GM18858 (cell line): ENCODE measurements at regions not wholly inside any gene's neighbourhood (a gene's known extent, or its start where the extent isn't known, plus 50 kb on each side); places are given as distances from the start of the nearest gene placed in this dataset.

Experiments
- ATAC-seq: cut with Tn5 transposase; IDR thresholded peaks from one replicate; pipeline ENCODE4 v1.9.1; 2021; ENCODE audit not compliant: unreplicated experiment

DNA sequence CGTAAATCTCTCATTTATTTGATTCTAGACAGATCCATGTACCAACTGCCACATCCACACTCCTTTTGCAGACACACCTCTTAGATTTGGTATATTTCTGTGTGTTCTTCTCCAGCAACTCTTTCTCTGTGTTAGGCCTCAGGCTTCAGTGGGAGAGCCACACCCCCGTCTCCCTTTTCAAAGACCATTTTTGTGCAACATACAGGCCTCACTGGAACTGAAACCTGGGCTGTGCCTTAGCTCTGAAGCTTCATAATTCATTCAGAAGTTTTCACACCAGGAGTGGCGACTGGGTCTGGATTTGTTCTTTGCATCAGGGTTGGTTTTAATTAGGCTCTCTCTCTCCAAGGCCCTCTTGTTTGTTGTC lies 170.2 kb downstream of the THBS2 start:
- no peak for ATAC-seq

DNA sequence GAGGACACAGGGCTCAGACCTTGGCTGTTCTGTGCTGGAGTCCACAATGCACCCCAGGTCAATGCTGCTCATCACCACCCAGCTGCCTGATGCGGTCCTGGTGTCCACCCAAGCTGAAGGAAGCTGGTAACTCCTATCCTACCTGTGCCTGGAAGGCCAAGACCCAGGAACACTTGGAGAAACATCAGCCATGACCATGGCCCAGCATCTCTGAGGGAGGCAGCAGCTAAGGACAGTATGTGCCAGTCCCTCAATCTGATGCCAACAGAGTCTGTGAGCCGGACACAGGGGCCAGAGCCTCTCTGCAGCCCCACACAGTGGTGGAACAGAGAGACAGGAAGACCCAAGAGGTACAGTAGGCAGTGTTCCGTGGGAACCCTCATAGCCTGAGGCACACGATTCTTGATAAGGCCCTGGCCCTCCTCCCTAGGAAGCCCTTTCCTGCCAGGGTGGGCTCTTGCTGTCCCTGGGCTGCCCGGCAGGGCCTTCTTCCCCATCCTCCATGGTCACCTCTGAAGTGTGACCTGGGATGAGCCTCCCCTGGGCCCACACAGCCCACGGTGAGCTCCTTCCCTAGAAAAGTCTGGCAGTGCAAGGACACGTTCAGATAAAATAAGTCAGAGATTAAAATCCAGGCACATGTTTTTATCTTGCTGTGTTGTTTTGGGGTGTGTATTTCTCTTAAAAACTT lies 170.7 kb downstream of the THBS2 start:
- ATAC-seq, result no peak

DNA sequence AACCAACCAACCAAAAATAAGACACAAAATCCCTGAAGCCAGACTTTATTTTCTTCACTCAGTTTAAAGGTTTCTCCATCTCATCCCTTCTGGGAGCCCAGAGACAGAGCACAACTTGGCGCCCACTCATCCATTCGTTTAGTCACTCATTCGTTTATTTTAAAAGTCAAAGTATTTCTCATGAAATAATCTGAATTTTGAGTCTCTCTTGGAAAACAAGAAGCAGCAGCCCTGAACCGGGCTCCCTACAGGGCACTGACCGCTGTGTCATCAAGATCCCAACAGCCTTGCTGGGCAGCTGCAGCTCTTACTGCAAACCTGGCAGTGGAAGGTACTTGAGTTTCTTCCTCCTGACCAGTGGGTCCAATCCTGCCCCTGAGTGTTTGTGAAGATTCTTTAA lies 171.6 kb downstream of the THBS2 start:
- no peak for ATAC-seq

DNA sequence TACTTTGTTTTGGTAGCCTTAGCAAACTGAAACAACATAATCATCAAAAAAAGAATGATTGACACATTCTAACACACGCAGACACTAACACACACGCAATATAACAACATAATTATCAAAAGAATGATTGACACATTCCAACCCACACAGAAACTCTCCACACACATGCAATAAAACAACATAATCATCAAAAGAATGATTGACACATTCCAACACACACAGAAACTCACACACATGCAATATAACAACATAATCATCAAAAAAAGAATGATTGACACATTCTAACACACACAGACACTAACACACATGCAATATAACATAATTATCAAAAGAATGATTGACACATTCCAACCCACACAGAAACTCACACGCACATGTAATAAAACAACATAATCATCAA lies 172.4 kb downstream of the THBS2 start:
- no peak for ATAC-seq

DNA sequence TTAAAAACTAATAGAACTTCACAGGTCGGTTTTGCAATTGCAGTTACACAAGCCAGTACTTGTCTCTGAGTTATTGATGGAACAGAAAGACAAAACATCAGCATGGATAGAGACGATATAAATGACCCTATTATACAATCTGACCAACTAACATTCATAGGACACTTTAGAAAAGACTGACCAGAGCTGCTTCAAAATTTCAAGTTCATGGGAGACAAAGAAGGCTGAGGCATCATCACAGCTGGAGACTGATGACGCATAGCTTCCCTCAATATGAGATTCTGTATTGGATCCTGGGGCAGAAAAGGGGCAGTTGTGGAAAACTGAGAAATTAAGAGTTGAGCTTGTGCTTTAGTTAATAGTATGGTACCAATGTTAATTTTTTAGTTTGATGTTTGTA lies 174.0 kb downstream of the THBS2 start:
- no peak for ATAC-seq

DNA sequence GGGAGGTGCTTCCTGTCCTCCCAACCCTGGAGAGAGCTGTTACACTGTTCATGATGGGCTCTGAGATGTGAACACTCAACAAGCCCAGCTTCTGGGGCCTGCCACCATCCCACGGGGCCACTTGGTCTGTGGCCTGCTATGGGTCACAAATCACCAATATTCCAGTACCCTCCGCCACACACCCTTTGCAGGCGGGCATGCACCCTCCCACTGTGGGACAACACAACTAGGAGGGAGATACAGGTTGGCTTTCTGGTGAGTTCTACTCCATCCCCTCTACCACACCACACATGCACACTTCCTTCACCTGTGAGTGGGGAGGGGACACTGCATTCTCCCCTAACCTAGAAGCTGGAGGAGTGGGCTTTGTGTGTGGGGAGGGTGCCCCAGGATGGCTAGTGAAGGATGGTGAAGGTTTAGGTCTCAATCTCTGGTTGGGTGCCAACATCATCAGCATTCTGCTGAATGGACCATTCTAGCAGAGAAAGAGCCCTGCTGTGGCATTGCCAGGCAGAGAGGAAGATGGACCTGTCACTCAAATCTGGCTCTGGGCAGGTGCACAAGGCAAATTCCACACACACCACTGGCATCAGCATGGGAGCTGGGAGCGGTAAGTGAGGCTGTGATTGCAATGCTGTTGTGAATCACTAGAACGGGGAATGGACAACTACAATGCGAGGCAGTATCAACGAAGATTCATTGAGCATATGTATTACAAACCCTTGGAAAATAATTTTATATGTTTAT lies 175.1 kb downstream of the THBS2 start:
- no peak for ATAC-seq

DNA sequence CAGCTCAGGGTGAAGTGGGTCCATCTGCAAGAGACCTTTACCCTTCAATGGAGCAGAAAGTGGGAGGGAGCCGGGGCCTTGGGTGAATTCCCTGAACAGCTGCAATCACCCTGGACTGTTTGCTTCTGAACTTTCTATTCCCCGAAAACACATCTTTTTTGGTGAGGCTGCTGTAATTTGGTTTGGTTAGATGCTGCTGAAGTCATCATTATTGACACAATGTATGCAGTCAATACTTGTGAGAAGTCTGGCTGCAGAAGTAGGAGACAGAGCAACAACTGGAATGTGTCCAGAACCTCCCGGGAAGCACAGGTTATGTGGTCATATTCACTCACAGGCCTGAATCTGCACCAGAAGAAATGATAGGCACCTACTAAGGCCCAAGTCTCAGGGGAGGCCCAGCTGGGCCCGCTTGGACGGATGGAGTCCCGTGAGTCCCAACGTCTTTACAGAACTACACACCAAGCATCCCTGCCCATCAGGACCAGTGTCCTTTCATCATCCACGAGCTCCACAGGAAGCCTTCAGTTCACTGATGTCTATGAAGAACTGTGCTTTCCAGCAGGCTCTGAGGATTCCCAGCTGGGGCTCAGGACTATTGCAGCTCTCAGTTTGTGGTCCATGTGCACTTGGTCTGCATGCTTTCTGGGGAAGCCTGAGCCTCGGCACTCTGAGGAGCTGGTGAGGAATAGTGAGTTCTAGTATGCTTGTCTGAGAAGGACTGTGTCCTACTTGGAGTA lies 177.6 kb downstream of the THBS2 start:
- no peak for ATAC-seq

DNA sequence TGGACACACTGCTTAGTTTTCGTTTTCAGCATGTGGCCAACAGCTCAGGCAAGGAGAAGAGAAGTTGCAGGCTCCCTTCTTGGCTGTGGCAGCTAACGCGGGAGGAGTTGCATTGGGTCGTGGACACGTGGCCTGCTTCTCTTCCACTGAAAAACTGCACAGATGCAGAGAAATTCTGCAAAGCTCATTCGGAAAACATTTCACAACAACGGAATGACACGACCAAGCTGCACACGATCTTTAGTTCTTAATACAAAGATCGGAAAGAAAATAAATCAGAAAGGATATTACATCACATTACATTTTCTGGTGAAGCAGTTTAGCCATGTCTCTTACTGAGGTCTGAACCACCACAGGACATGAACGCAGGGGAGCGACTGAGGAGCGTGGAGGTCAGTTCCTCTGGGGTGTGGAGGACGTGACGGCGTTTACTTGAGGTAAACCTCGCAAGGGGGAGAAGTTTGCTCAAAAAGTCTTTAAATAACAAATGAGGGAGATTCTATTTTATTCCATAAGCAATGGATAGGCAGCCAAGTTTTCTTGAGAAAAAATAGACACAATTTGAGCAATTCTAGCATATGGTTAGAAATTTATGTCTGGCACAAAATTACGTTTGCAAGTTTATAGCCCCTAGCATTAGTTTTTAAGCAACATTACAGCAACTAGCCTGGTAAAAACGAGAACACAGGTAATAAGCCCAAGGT lies 178.3 kb downstream of the THBS2 start:
- ATAC-seq, result no peak

DNA sequence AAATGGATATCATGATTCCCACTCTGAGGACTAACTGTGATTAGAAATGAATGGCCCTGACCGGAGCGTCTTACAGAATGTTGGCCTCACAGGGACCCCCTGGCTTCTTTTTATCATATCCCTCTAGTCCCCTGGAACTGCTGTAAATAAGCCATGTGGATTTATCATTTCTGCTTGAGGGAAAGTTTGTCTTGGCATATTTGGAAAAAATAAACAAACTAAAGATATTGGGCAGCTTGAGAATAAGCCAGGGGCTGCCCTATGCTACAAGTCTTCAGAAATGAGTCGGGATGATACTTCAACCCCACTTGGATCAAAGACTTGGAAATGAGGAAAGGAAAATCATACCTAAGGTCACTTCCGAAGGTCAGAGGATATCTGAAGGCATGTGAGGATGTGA lies 179.1 kb downstream of the THBS2 start:
- no peak for ATAC-seq

DNA sequence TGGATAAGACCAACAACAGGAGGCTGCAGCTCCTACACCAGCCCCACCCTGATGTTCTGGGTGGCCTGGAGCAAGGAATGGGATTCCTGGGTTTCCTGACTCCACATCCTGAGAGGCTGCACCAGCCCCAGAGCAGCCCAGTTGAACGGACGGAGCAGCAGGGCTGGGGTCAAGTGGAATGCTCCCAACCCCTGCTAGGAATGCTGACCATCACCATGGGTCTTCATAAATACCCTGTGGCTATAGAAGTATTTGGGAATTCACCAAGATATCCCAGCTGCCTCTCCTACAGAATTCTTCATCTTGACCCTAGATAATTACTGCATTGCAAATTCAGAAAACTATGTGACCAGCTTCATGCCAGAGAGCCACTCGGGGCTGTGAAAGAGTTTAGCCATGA lies 180.3 kb downstream of the THBS2 start:
- ATAC-seq, result no peak

DNA sequence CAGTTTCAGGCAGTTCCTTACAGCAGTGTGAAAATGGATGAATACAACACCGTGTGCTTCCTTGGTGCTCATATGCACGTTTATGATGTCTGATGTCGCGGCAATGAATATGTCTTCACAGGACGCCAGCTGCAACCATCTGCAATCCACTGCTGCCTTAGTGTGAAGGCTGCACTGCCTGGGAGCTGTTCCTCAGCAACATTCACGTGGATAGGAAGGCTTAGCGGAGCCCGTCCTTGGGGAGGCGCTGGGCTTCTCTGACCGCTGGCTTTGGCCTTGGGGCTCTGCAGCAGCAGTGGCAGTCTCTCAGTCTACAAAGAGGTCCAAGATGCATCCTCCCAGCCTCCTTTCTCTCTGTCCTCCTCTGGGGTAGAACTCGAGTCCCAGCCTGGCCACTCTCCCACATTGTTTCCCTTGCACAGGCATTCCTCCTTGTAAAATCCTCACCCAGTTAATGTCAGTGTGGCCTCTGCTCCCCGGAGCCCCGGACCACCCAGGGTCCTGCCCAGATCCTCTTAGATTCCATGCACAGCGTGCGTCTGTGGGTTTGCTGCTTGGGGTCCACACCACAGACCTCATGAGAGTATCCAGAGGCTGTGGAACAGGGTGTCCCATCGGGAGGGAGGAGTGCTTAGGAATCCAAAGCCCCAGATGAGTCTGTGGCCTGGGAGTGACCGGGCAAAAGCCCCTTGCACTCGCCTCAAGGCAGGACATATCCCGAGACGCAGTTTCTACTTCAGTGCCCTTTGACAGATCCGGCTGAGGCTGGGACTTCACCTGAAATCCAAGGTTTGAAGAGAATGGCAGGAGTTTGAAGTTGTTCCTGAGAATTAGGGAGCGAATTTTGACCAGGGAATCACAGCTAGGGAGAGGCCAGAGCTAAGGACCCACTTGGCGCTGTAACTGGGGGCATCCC lies 181.3 kb downstream of the THBS2 start:
- ATAC-seq, result no peak

DNA sequence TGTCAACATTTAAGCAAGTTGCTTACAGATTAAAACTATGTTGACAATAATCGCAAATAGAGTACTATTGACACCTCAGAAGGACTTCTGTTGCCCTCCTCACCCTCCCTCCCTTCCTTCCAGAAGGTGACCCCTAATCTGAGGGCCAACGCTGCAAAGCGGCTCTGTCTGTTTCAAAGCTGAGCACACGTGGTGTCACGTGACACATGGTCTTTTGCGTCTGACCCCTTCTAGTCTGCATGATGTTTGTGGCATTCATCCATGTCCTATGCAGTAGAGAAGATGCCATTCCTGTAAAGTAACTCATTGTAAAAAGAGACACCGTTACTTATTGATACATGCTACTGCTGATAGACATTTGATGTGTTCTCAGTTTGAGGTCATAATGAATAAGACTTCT lies 182.3 kb downstream of the THBS2 start:
- no peak for ATAC-seq

DNA sequence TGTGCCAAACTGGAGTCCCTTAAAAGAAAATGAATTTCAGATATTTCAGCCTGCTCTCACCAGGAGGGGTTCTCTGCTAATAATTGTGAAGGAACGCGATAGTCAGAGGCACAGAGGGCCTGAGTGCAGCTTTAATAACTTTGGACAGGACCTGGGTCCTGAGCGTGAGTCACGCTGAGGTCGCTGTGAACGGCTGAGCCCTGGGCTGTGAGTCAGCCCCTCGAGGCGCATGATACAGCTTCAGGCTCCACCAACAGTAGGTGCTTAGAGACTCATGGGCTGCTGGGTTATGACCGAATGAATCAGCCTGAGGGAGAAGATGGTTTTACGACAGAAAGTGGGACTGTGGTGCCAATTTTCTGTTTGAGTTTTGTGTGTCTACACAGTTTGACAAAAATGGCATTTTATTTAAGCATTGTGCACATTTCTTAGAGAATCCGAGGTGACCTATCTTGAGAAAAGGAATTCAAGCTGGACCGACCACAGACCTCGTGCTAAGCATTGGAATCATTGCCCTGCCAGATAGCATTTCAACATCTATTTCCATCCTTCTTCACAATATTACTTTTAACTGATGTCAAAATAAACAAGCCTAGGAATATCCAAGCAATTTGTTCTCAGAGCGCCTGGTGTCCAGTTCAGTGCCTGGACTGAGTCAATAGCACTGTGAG lies 183.0 kb downstream of the THBS2 start:
- no peak for ATAC-seq

DNA sequence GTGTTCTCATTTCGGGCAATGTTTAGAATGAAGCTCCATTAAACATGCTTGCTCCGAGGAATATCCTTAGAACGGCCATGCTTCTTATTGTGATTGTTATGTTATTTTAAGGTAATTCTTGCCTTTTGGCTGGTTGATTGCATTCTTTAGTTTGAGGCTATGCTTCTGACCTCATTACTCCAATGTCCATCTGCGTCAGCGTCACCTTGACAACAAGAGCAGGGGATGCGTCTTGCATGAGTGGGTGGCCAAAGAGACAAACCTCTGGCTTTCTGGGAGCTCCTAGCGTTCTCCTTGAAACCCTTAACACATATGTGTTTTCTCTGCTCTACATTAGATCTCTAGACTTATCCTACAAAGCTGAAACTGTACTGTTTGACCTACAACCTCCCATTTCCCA lies 184.3 kb downstream of the THBS2 start:
- no peak for ATAC-seq

DNA sequence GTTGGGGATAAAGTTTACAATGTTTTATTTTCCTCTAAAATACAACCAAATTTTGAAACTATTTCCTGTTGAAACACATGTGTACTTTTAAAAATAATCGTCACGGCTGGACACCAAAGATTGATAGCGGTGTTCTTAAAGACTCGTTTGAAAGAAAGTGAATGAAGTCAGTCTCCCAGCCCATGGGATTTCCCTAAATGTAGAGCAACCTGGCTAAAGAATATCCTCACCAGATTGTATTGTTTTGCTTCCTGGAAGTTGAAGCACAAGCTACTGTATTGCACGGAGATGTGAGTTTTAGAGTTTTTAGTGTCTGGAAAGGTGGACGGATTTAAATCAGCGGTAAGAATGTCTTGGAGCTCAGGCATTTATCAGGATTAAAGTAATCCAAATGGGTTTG lies 189.5 kb downstream of the THBS2 start:
- no peak for ATAC-seq

DNA sequence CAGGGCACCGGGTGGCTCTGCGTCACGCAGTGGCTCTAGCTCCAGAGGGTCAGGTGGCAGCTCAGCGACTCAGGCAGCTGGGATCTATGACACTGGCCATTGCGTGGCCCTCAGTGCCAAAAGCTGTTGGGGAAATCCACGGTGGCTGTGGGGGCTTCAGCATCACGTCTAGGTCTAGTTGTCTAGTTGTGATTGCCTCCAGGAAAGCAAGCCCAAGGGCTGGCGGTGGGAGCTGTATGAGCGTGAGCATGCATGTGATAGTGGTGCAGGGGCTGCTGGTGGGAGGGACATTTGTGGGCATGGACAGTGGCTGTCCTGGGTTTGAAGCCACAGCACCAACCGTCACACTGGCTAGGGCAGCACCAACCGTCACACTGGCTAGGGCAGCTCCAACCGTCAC lies 191.4 kb downstream of the THBS2 start:
- no peak for ATAC-seq

DNA sequence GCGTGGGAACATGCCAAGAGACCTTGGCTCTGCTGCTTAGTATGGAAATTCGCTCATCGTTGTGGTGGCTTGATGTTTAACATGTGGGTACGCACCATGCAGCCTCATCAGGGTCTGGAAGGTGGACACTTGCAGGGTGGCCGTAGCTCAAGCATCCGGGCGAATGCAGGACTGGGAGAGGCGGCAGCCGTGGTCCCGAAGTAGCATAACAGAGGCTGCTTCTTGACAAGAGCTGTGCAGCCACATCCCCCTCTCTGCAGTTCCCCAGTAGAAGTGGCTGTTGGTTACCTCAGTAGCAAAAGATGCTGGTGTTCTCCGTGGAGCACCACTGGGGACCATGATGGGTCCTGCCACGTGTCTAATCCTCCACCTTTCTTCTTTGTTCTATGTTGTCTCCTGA lies 195.0 kb downstream of the THBS2 start:
- ATAC-seq, result no peak

DNA sequence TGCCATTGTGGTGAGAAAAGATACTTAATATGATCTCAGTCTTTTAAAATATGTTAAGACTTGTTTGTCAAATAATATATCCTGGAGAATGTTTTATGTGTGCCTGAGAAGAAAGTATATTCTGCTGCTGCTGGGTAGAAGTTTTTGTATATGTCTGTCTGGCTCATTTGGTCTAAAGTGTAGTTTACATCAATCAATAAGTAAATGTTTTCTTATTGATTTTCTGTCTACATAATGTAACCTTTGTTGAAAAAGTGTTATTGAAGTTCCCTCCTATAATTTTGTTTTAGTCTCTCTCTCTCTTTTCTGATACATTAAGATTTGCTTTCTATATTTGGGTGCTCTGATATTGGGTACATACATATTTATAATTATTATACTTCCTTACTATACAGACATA lies 201.2 kb downstream of the THBS2 start:
- no peak for ATAC-seq

DNA sequence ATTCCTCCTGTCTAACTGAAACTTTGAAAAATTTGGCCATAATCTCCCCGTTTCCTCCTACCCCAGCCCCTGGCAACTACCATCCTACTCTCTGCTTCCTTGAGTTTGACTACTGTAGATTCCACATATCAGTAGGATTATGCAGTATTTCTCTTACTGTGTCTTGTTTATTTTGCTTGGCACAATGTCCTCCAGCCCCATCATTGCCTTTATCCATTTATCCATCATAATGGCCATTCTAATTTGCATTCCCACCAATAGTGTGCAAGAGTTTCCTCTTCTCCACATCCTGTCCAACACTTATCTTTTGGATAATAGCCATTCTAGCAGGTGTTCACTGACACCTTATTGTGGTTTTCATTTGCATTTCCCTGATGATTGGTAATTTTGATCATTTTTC lies 202.3 kb downstream of the THBS2 start:
- no peak for ATAC-seq

DNA sequence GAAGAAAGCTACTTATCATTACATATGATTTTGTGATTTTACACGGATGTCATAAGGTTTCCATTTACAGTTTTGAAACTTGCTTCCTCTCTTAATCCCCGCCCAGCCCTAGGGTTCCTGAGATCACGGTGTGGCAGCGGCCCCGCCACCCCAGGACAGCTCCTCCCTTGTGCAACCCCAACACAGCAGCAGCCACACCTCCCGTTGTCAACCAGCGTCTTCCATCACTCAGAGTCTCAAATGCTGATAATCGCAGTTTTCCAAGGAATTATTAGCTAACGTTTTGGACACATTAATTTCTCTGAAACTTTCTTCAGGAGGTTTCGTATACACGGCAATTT lies 204.8 kb downstream of the THBS2 start:
- no peak for ATAC-seq
